K562 (cell line): ENCODE measurements at regions not wholly inside any gene's neighbourhood (a gene's known extent, or its start where the extent isn't known, plus 50 kb on each side); places are given as distances from the start of the nearest gene placed in this dataset.

ENCODE experiments used
- ADNP ChIP-seq: fragments of 200-800 bp; sonication (Bioruptor generic); IDR thresholded peaks from 2 replicates; pipeline ENCODE4 v1.6.1; 2016; ENCODE audit warnings: missing genetic modification characterization, missing compliant biosample characterization
- CBX3 ChIP-seq, 2 experiments: IDR thresholded peaks; 1 replicate in 1 of 2; 2 replicates in 1 of 2; pipeline ENCODE4 v1.6.1; 2012; ENCODE audit warnings: inconsistent platforms in 2 of 2, low read length in 2 of 2, borderline replicate concordance in 1 of 2, control low read depth in 1 of 2
- CHD2 ChIP-seq: IDR thresholded peaks from 2 replicates; pipeline ENCODE4 v1.6.1; 2011; ENCODE audit warnings: low read depth, low read length
- COPS2 ChIP-seq: fragments of 450-650 bp; conservative IDR thresholded peaks from 2 replicates; pipeline ENCODE4 v1.6.1; 2016; ENCODE audit warnings: mild to moderate bottlenecking, moderate library complexity
- HDGF ChIP-seq: fragments of 450-650 bp; IDR thresholded peaks from 2 replicates; pipeline ENCODE4 v1.6.1; 2016
- MXI1 ChIP-seq: IDR thresholded peaks from 2 replicates; pipeline ENCODE4 v1.6.1; 2011; ENCODE audit warnings: low read depth, mild to moderate bottlenecking, improper control_type of control experiment, low read length
- NCOR1 ChIP-seq: fragments of 450-650 bp; IDR thresholded peaks from 2 replicates; pipeline ENCODE4 v1.6.1; 2016; ENCODE audit warnings: mild to moderate bottlenecking, moderate library complexity
- NR2C1 ChIP-seq, 2 experiments: fragments of 450-650 bp; IDR thresholded peaks; 2 replicates each; pipeline ENCODE4 v1.6.1; 2017; ENCODE audit warnings: mild to moderate bottlenecking in 2 of 2, antibody characterized with exemption in 1 of 2, inconsistent platforms in 1 of 2, missing compliant biosample characterization in 1 of 2, missing genetic modification characterization in 1 of 2
- POLR2A ChIP-seq: fragments of 450-650 bp; conservative IDR thresholded peaks from 2 replicates; pipeline ENCODE4 v1.6.1; 2016
- RUNX1 ChIP-seq: sonication (generic); IDR thresholded peaks from 2 replicates; pipeline ENCODE4 v1.6.1; 2016; ENCODE audit warnings: antibody characterized with exemption, low read depth
- XRCC4 ChIP-seq: IDR thresholded peaks from one replicate; pipeline ENCODE4 v1.6.1; 2011; ENCODE audit not compliant: insufficient read depth, insufficient read length; ENCODE audit errors: extremely low read depth
- TF ChIP-seq, protein P1 (sequence below), 3 experiments: IDR thresholded peaks in 2 of 3; conservative IDR thresholded peaks in 1 of 3; 2 replicates each; pipeline ENCODE4 v1.5.1; 2011 to 2012; ENCODE audit warnings: low read length in 3 of 3, mild to moderate bottlenecking in 3 of 3, control low read depth in 2 of 3, improper control_type of control experiment in 1 of 3, inconsistent platforms in 1 of 3, low read depth in 1 of 3, mixed read lengths in 1 of 3, moderate library complexity in 1 of 3; ENCODE audit not compliant: insufficient read depth in 2 of 3
- TF ChIP-seq, protein P2 (sequence below): sonication (generic); formaldehyde crosslinking; IDR thresholded peaks from 2 replicates; pipeline ENCODE4 v1.8.1; 2023; ENCODE audit warnings: mild to moderate bottlenecking, missing genetic modification reagents

DNA sequence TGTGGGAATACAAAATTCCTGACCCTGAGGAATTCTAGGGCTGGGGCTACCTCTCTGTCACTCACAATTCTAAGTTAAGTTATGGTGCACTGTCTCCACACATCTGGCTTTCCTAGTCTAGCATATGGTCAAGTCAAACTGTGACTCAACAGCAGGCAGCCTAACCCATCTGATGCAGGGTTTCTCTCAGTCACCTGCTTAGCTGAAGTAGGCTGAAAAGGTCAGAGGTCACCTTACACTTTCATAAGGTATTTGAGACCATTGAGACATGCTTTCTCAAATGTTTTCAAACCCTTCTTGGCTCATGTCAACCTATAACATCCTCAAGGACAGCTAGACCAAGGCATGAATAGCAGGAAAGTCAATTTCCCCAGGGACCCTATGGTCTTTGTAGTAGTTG, 196.5 kb upstream of the STK26 start:
- TF ChIP-seq CBX3 (IDR thresholded peaks at IDR 0.05; ENCODE audit: borderline replicate concordance in 1 of 2, low read length in 2 of 2) (no peak), RUNX1 (no peak), XRCC4 (no peak), CHD2 (no peak), COPS2 (no peak), HDGF (no peak), NCOR1 (no peak), POLR2A (no peak), NR2C1 (IDR thresholded peaks at IDR 0.05) (no peak), NR2C1 (tag; IDR thresholded peaks at IDR 0.05) (no peak), ADNP (tag) (no peak), MXI1 (no peak)
- TF ChIP-seq, protein P1, sequence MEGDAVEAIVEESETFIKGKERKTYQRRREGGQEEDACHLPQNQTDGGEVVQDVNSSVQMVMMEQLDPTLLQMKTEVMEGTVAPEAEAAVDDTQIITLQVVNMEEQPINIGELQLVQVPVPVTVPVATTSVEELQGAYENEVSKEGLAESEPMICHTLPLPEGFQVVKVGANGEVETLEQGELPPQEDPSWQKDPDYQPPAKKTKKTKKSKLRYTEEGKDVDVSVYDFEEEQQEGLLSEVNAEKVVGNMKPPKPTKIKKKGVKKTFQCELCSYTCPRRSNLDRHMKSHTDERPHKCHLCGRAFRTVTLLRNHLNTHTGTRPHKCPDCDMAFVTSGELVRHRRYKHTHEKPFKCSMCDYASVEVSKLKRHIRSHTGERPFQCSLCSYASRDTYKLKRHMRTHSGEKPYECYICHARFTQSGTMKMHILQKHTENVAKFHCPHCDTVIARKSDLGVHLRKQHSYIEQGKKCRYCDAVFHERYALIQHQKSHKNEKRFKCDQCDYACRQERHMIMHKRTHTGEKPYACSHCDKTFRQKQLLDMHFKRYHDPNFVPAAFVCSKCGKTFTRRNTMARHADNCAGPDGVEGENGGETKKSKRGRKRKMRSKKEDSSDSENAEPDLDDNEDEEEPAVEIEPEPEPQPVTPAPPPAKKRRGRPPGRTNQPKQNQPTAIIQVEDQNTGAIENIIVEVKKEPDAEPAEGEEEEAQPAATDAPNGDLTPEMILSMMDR (IDR thresholded peaks at IDR 0.05 in 2 of 3, conservative IDR thresholded peaks at IDR 0.05 in 1 of 3; ENCODE audit: insufficient read depth in 2 of 3, low read depth in 1 of 3, low read length in 3 of 3) = no peak
- TF ChIP-seq, protein P2, sequence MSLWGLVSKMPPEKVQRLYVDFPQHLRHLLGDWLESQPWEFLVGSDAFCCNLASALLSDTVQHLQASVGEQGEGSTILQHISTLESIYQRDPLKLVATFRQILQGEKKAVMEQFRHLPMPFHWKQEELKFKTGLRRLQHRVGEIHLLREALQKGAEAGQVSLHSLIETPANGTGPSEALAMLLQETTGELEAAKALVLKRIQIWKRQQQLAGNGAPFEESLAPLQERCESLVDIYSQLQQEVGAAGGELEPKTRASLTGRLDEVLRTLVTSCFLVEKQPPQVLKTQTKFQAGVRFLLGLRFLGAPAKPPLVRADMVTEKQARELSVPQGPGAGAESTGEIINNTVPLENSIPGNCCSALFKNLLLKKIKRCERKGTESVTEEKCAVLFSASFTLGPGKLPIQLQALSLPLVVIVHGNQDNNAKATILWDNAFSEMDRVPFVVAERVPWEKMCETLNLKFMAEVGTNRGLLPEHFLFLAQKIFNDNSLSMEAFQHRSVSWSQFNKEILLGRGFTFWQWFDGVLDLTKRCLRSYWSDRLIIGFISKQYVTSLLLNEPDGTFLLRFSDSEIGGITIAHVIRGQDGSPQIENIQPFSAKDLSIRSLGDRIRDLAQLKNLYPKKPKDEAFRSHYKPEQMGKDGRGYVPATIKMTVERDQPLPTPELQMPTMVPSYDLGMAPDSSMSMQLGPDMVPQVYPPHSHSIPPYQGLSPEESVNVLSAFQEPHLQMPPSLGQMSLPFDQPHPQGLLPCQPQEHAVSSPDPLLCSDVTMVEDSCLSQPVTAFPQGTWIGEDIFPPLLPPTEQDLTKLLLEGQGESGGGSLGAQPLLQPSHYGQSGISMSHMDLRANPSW (CRISPR knock-in tag) = no peak
